Heart right ventricle (tissue), 16 donors: ENCODE measurements at regions not wholly inside any gene's neighbourhood (a gene's known extent, or its start where the extent isn't known, plus 50 kb on each side); places are given as distances from the start of the nearest gene placed in this dataset.

Experiments
- ATAC-seq, 8 donors: fragments of 200-7000 bp; cut with Tn5 transposase; one replicate each; pipeline ENCODE4 v1.9.1; 2020; ENCODE audit warnings: mild to moderate bottlenecking in 8 of 8, moderate library complexity in 8 of 8, moderate number of reproducible peaks in 1 of 8
- DNase-seq, 2 donors: peaks; one replicate each; pipeline ENCODE4 v3.0.0-alpha.2; 2020
- H3K27ac ChIP-seq, 10 donors: fragments of 200-600 bp; sonication (generic) in 2 of 10; one replicate each; pipeline versions ENCODE4 v1.5.0 to v1.8.0; 2020 to 2022; ENCODE audit warnings: mild to moderate bottlenecking in 3 of 10
- H3K27me3 ChIP-seq, 7 donors: fragments of 200-600 bp; one replicate each; pipeline ENCODE4 v1.8.0; 2021 to 2022; ENCODE audit warnings: mild to moderate bottlenecking in 2 of 7
- H3K36me3 ChIP-seq, 9 donors: fragments of 200-600 bp; sonication (generic) in 1 of 9; one replicate each; pipeline versions ENCODE4 v1.5.0 to v1.8.0; 2020 to 2022; ENCODE audit warnings: mild to moderate bottlenecking in 2 of 9
- H3K4me1 ChIP-seq, 9 donors: fragments of 200-600 bp; sonication (generic) in 1 of 9; one replicate each; pipeline versions ENCODE4 v1.5.0 to v1.8.0; 2020 to 2022; ENCODE audit warnings: mild to moderate bottlenecking in 4 of 9
- H3K4me3 ChIP-seq, 10 donors: fragments of 200-600 bp; sonication (generic) in 2 of 10; one replicate each; pipeline versions ENCODE4 v1.5.0 to v1.8.0; 2020 to 2022; ENCODE audit warnings: mild to moderate bottlenecking in 7 of 10, moderate library complexity in 2 of 10
- H3K9me3 ChIP-seq, 11 donors: fragments of 200-600 bp in 10 of 11; sonication (generic) in 2 of 11; one replicate each; pipeline versions ENCODE4 v1.5.0 to v1.8.0; 2013 to 2022; ENCODE audit warnings: mild to moderate bottlenecking in 2 of 11, control low read depth in 1 of 11, moderate library complexity in 1 of 11
- CTCF ChIP-seq, 9 donors: fragments of 200-600 bp; sonication (generic) in 2 of 9; IDR thresholded peaks; one replicate each; pipeline versions ENCODE4 v1.5.0 to v1.8.0; 2021 to 2022; ENCODE audit warnings: antibody characterized with exemption in 9 of 9, mild to moderate bottlenecking in 5 of 9, moderate library complexity in 1 of 9
- WGBS, 2 donors: extraction: QIAGEN DNeasy Blood & Tissue Kit; methylation state at CpG; one replicate each; pipeline ENCODE4 v1.1.7; 2013; ENCODE audit warnings: inconsistent platforms in 1 of 2; 5-methylcytosine and 5-hydroxymethylcytosine counted together
- intact Hi-C, 10 donors: fragments of 100-400 bp; cut with DNase I; formaldehyde crosslinking; loops; one replicate each; pipeline versions ENCODE4 v1.11.1 to v1.14.2; 2022
- donor health status: Arrhythmogenic right ventricular cardiomyopathy.
- donor health status: ischemic (EF 13 %, LVEDD 7.1; RV severe dilation, severe dysfunction).
- donor health status: healthy with polysubstance abuse.
- donor health status: DM: no; HTN: yes; CAD: no.
- donor health status: DM: no; HTN: no; CAD: no.
- donor health status: ischemic (EF 25% LVEDD 6.9; RV normal size, moderate dysfunction).
- donor health status: ischemic (EF 25% LVEDD 5.7; RV mildly dilated, moderate dysfunction).
- donor health status: healthy.
- donor health status: DM: yes; HTN: yes; CAD: no.
- donor health status: Ischemic cardiomyopathy.
- donor health status: ischemic (EF 35%, LVEDD 5.7; RV mildly dilated, moderate dysfunction).
- donor health status: nonischemic (EF 11% LVEDD 7.7; RV severe dilation, severe dysfunction).
- donor health status: DM: yes; HTN: yes; CAD: no.
- donor health status: PGD.
- donor health status: ischemic (EF 29% LVEDD 5.4; RV normal size, mild dysfunction).
- donor health status: nonischemic (EF 23%, LVEDD 6.1; RV moderate dilation, normal function).

GRCh38 chr21:34242973-34243372 lies 120.8 kb upstream of the KCNE2 start:
- WGBS, 2 donors = 91 to 95% methylated on average over 2 of the region's 2 CpGs
- Histone ChIP-seq H3K27ac (no peak overlapping the region), H3K27me3 (no peaks in the 10 kb centered on the region), H3K9me3 (peaks cover 0 to 10% (median 7%) of the 10 kb centered on the region in 11 donors), H3K36me3 (no peaks in the 10 kb centered on the region), H3K4me1 (no peaks in the 10 kb centered on the region), H3K4me3 (no peak overlapping the region)
- no peak for TF ChIP-seq CTCF (IDR thresholded peaks at IDR 0.05)
- intact Hi-C loops = no loop called here
- ATAC-seq (peak in 1 of 8 donors; percentile 26), DNase-seq (no peak)

GRCh38 chr21:34243562-34243961 lies 120.2 kb upstream of the KCNE2 start:
- no peak for ATAC-seq
- 81 to 84% methylated on average over 1 of the region's 1 CpG for WGBS, 2 donors
- H3K9me3 ChIP-seq = peaks cover 0 to 12% (median 7%) of the 10 kb centered on the region in 11 donors
- no peaks in the 10 kb centered on the region for H3K36me3 ChIP-seq
- H3K27ac ChIP-seq = no peak overlapping the region
- no peak overlapping the region for H3K4me3 ChIP-seq
- intact Hi-C loops = no loop called here
- no peaks in the 10 kb centered on the region for H3K4me1 ChIP-seq
- no peaks in the 10 kb centered on the region for H3K27me3 ChIP-seq
- TF ChIP-seq CTCF (IDR thresholded peaks at IDR 0.05) = peak in 5 of 9 donors; percentile 11 to 51 (median 24)
- DNase-seq = no peak

GRCh38 chr21:34252751-34253150 lies 111.1 kb upstream of the KCNE2 start:
- no peak overlapping the region for H3K4me3 ChIP-seq
- DNase-seq = no peak
- no peak overlapping the region for H3K27ac ChIP-seq
- H3K9me3 ChIP-seq = peaks cover 0 to 42% (median 2%) of the 10 kb centered on the region in 11 donors
- intact Hi-C loops = no loop called here
- ATAC-seq = no peak
- no peaks in the 10 kb centered on the region for H3K4me1 ChIP-seq
- 67 to 74% methylated on average over 2 of the region's 2 CpGs for WGBS, 2 donors
- no peaks in the 10 kb centered on the region for H3K36me3 ChIP-seq
- no peaks in the 10 kb centered on the region for H3K27me3 ChIP-seq
- TF ChIP-seq CTCF (IDR thresholded peaks at IDR 0.05) = no peak

- intact Hi-C loops = no loop called here
- no peak for DNase-seq
- ATAC-seq = no peak
- Histone ChIP-seq H3K27me3 (no peaks in the 10 kb centered on the region), H3K36me3 (no peaks in the 10 kb centered on the region), H3K27ac (no peak overlapping the region), H3K9me3 (peaks cover 0 to 38% (median 0%) of the 10 kb centered on the region in 11 donors), H3K4me3 (no peak overlapping the region), H3K4me1 (no peaks in the 10 kb centered on the region)
- TF ChIP-seq CTCF (IDR thresholded peaks at IDR 0.05) = no peak
- WGBS, 2 donors = 75 to 90% methylated on average over 1 of the region's 1 CpG
Observed at GRCh38 chr21:34255073-34255472, 108.7 kb upstream of the KCNE2 start.
